Stimulated activated CD4-positive, alpha-beta T cell treated with anti-CD3 and anti-CD28 coated beads, TNF-alpha, amount 100 ng/mL, for 48 hours (primary cell): ENCODE measurements at regions not wholly inside any gene's neighbourhood (a gene's known extent, or its start where the extent isn't known, plus 50 kb on each side); places are given as distances from the start of the nearest gene placed in this dataset.

Experiments
- DNase-seq, 3 donors: peaks; one replicate each; pipeline ENCODE4 v3.0.0-alpha.2; 2020; ENCODE audit warnings: low read depth in 3 of 3

- DNase-seq, result no peak
Measured at GRCh38 chr15:53305101-53305500, 454.4 kb downstream of the WDR72 start.

GRCh38 chr15:53297828-53298227 is 461.6 kb downstream of the WDR72 start:
- DNase-seq, result no peak

GRCh38 chr15:53296603-53297002 is 462.9 kb downstream of the WDR72 start:
- no peak for DNase-seq

GRCh38 chr15:53295574-53295973 is 463.9 kb downstream of the WDR72 start:
- no peak for DNase-seq

GRCh38 chr15:53288542-53288941 is 470.9 kb downstream of the WDR72 start:
- DNase-seq, result no peak

GRCh38 chr15:53274630-53275029 is 484.5 kb upstream of the ONECUT1 start:
- no peak for DNase-seq

GRCh38 chr15:53272116-53272515 is 482.0 kb upstream of the ONECUT1 start:
- no peak for DNase-seq

GRCh38 chr15:53266176-53266575 is 476.0 kb upstream of the ONECUT1 start:
- no peak for DNase-seq

- no peak for DNase-seq
Measured at GRCh38 chr15:53260647-53261046, 470.5 kb upstream of the ONECUT1 start.

- no peak for DNase-seq
Measured at GRCh38 chr15:53256457-53256856, 466.3 kb upstream of the ONECUT1 start.

GRCh38 chr15:53256043-53256442 is 465.9 kb upstream of the ONECUT1 start:
- DNase-seq, result no peak

- DNase-seq, result no peak
Measured at GRCh38 chr15:53251996-53252395, 461.9 kb upstream of the ONECUT1 start.

GRCh38 chr15:53251523-53251922 is 461.4 kb upstream of the ONECUT1 start:
- no peak for DNase-seq

- DNase-seq, result no peak
Measured at GRCh38 chr15:53247041-53247708, 457.0 kb upstream of the ONECUT1 start.

GRCh38 chr15:53246404-53246803 is 456.3 kb upstream of the ONECUT1 start:
- DNase-seq, result no peak

GRCh38 chr15:53233801-53234200 is 443.7 kb upstream of the ONECUT1 start:
- DNase-seq, result no peak

- DNase-seq, result no peak
Measured at GRCh38 chr15:53230473-53230872, 440.3 kb upstream of the ONECUT1 start.

- no peak for DNase-seq
Measured at GRCh38 chr15:53226559-53226958, 436.4 kb upstream of the ONECUT1 start.

- no peak for DNase-seq
Measured at GRCh38 chr15:53225781-53226180, 435.6 kb upstream of the ONECUT1 start.

GRCh38 chr15:53224371-53224770 is 434.2 kb upstream of the ONECUT1 start:
- no peak for DNase-seq

- no peak for DNase-seq
Measured at GRCh38 chr15:53223815-53224214, 433.7 kb upstream of the ONECUT1 start.

GRCh38 chr15:53218666-53219580 is 428.8 kb upstream of the ONECUT1 start:
- DNase-seq, result no peak

GRCh38 chr15:53216036-53216435 is 425.9 kb upstream of the ONECUT1 start:
- no peak for DNase-seq
